Activated CD4-positive, CD25-positive, alpha-beta regulatory T cell treated with anti-CD3 and anti-CD28 coated beads, Interleukin-2, amount 50 U/mL, for 16 hours (primary cell): ENCODE measurements at regions not wholly inside any gene's neighbourhood (a gene's known extent, or its start where the extent isn't known, plus 50 kb on each side); places are given as distances from the start of the nearest gene placed in this dataset.

Experiments used
- DNase-seq: peaks from one replicate; pipeline ENCODE4 v3.0.0-alpha.2; 2020; ENCODE audit warnings: low read depth, low spot score

DNA sequence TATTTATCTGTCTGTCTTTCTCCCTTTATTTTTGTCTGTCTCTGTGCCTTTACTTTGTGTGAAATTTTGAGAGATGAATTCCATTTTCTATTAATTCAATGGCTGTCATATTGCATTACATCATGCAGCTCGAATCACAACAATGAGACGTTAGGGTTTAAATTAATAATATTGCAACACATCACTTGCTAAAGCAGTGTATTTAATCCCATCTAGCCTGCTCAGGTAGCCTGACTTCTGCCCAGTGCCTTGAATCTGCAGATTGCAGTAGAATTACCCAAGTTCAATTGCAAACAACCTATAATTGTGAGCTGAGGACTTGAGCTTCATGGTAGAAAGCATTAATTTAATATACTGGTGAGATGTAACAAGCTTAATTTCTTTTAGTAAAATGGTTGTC lies 235.7 kb upstream of the TSHZ2 start:
- DNase-seq: no peak

DNA sequence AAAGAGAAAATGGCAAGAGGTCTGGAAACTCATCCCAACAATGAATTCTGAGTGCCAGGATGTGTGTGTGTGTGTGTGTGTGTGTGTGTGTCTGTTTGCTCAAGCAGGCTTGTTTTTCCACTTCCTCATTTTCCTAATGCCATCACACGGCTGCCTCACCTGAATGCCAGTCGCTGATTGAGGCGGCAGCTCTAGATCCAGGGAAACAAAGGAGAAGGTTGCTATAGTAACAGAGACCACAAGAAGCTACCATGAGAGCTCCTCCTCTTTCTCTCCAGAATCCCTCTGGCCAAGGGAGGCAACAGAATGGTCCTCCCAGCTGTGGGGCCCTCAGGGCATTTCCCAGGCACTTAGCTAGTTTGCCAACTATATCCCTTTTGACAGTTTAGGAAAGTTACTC lies 241.1 kb upstream of the TSHZ2 start:
- DNase-seq: no peak

DNA sequence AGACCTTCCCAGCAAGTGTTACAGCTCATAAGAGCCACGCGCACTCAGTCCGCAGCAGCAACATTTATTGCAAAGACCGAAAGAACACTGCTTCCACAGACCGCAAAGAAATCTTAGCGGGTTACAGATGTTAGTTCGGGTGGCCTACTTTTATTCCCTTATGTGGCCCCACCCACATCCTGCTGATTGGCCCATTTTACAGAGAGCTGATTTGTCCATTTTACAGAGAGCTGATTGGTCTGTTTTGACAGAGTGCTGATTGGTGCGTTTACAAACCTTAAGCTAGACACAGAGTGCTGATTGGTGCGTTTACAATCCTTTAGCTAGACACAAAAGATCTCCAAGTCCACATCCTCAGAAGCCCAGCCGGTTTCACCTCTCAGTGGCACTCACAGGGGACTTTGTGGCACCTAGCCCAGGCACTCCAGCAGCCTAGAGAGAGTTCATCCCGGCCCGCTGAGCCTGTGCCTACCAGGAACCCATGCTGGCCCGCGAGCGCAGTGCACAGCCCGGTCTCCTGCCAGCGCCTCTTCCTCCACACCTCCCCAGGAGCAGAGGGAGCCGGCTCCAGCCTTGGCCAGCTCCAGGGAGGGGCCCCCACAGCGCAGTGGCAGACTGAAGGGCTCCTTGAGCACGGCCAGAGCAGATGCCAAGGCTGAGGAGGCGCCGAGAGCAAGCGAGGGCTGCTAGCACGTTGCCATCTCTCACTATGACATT lies 244.3 kb upstream of the TSHZ2 start:
- DNase-seq: no peak

DNA sequence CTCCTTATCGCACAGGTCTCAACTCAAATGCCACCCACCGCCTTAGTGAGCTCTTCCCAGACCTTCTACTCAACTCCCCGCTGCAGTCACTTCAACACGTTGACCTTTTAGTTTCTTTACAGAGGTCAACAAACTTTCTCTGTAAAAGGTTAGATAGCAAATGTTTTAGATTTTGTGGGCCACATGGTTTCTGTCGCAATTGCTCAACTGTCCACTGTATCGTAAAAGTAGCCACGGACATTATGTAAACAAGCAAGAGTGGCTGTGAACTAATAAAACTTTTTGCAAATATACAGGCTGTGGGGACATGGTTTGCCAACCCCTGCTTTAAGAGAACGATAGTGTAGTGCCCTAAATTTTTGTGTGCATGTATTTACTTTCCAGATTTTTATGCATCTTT lies 247.6 kb upstream of the TSHZ2 start:
- DNase-seq: no peak

DNA sequence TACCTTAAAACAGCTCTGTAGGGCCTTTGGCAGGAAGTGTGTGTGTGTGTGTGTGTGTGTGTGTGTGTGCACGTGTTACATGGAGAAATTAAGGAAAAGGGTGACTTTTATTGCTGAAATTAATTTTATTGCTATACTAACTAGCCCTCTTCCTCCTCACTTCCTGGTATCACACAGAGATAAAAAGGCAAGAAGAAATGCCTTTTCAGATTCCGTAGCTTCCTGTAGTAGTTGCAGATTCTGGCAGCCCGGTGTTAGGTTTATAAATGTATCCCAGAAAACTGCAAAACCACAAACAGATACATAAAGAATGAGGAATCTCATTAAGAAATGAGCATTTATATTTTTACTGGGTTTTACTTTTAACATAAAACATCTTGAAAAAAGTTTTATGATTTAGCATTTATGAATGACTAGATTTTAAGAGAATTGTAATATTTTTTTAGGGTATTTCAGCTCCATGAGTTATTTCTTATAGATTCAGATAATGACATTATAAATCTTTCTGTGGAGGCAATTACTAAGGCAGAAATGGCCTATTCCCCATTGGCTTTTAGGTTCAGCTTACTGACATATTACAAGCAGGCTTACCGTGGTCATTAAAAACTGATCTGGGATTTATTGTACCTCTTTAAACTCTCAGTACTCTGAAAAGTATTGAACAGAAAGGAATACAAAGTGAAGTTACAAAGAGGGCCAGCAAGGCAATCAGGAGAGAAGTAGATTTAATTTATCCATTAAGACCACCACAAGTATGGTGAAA lies 249.1 kb upstream of the TSHZ2 start:
- no peak for DNase-seq

DNA sequence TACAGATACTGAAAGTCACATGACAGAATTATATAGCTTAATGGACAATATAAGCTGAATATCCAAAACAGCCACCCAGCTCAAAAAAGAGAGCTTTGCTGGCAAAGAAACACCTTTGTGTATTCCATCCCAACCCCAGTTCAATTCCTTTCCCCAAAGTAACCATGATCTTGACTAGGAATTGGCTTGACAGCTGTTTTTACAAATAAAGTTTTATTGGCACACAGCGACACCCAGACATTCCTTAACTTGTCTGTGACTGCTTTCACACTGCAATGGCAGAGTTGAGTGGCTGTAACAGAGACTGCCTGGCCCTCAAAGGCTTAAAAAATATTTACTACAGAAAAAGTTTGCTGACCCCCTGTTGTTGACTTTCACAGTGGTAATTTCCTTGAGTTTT lies 264.0 kb upstream of the TSHZ2 start:
- no peak for DNase-seq

DNA sequence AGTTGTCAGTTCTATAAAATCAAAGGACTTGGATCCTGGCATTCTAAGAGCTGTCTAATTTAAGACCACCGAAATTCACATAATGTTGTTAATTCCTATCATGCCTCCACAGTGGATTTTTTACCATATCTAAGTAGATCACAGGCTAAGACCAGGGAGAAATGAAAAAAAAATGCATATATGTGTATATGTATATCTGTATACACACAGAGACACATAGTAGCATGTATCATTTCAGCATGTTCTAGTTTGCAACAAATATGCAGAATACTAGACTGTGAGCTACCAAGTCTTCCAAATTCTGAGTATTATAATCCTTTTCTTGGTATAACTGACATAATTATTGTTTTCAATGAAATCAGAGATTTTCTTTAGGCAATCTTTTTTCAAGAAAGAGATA lies 267.6 kb upstream of the TSHZ2 start:
- DNase-seq: no peak

DNA sequence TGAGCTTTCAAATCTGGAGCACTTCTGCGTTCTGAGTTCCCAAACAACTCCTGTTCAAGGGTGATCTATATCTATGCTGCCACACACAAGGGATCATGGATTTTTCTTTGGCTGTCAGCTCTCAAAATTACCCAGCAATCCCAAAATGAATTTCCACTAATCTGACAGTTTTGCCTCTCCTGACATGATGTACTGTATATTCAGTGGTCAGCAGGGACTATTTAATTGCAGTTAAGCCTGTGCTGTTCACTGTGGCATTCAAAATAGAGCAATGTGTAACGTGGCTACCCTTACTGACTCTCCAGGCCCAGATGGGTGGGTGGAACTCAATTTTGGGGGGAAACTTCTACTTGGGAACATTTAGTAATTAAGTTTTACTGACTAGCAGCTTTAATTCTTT lies 283.8 kb upstream of the TSHZ2 start:
- no peak for DNase-seq

DNA sequence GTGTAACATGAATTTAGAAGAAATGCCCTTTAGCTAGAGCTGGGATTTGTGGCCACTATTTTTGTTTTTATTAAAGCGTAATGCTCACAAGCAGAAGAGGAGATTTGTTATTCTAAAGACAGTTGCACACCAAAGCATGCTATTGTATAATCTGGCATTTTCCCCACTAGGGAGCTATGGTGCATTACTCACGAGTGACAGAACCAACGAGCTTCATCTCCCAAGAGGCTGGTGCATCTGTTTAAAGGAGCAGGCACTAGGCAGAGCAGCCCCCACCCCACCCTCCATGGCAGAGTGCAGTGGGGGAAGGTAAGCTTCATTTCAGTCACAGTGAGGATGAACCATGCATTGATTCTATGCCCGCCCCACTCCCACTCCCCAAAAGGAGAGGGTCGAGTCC lies 287.3 kb upstream of the TSHZ2 start:
- no peak for DNase-seq

DNA sequence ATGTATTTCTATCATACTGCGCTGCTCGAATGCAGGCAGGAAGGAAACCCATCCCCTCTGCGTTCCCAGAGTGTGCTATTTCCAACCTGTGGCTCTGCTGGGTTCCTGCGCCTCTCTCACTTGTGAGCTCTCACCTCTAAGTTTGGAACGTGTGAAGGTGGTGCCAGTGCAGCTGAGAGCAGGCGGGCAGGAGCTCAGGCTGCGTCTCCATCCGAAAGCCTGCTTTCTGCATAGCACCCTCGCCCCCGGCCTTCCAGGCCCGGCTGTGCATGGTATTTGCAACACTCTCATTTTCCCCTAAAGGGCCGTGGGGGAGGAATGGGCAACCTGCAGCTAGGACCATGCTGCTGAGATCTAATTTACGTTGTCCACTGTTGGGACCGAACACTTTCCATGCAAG lies 288.0 kb upstream of the TSHZ2 start:
- DNase-seq: no peak

DNA sequence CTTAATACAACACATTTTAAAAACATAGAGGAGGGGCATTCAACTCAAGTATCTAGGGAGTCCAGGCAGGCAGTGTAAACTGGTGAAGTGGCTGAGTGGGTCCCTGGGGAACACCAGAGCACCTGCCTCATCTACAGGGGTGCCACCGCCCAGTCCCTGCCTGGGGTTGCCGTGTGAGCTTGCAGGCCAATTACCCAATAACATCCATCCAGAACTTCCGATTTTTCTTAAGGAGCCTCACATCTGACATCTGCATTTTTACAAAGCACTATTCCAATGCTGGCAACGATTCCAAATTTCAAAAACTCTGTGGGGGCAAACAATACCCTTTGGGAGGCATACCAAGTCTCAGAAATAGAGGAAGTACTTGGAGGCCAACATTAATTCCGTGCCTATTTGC lies 288.4 kb upstream of the TSHZ2 start:
- no peak for DNase-seq

DNA sequence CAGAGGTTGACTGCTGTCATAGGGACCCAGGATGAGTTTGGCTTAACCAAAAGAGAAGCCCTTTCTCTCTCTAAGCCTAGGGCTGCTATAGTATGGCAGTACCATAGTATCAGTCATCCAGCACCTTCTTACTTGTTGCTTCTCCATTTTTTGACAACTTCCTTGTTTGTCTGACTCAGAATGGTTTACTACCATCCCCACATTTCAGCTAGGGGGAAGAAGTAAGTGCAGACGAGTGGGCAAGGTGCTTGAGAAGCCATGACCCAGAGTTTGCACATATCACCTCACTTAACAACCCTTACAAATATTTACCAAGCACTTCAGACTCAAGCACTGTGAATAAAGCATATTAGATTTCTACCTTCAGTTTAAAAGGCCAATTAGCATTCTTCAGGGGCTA lies 289.9 kb upstream of the TSHZ2 start:
- DNase-seq: no peak

DNA sequence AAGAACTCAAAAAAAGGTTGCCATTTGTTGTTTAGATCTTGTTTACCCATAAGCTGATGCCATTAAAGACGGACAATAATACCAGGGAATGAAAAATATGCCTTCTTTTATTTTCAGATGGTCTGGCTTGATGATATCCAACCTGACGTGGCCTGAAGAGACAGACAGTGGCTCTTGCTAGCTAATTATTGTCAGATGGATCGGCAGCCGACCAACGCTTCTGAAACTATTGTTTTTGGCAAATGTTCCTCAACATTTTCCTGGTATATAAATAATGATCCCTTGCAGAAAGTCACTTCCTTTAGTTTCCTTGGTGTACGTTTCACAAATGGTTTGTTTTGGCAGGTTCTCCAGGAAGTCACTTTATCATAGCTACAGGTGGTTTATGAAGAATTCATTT lies 290.9 kb upstream of the TSHZ2 start:
- DNase-seq: no peak

DNA sequence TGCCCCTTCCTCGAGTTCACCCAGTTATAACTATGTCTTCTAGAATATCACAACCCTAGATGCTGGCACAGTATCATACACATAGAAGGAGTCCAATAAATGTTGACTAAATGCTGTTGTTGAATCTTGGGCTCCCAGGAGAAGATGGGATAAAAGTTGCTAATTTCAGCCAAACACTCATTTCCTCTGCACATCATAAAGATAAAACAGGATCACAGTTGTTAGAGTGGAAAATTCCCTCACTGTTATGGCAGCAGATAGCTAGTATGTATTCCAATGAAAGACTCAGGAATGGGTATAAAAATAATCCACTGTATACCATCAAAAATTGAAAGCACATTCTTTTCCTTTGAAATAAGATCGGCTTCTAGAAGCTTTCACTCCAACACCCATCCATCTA lies 294.9 kb upstream of the TSHZ2 start:
- no peak for DNase-seq

DNA sequence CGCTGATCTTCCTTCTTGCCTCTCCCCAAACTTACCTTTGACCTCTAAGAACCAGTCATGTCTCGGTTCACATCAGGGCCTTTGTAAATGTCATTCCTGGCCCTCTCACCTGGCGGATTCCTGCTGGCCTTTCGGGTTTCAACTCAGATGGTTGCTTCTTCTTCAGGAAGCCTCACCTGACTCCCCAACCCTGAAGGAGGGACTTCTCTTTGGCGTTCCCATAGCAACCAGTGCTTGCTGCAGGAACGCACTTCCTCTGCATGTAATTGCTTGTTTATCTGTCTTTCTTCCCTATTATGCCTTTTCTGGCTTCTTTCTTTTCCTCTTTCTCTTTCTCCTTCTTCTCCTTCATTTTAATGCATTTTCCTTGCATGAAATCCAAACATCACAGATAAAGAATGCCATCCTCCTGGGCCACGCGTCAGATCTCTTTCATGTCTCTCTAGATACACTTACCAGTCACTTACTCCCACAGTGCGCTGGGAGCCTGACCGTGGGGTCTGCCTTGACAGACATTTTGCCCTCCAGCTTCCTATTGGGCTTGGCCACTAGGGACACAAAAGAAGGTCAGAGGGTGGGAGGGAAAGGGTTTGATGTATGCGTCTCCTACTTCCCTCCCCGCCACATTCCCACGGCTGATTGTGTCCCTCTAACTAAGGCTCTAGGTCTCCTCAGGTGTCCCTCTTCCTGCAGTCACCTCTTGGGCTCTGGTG lies 295.7 kb upstream of the TSHZ2 start:
- no peak for DNase-seq

DNA sequence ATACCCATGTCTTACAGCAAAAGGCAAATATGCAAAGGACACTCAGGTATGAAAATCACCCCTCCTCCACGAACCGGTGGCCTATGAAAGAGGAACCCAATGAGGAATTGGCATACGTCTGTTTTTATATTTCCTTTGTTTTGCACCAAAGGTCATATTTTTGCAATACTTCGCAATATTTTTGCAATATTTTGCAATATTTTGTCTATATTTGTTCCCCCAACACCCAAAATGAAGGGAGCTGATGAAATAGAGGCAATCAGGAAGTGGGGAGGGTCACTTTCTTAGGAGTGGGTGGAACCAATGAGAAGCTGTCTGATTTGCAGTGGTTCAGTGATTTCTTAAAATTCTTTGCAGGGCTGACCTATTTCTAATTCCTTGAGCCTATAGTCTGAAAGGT lies 296.8 kb upstream of the TSHZ2 start:
- no peak for DNase-seq

DNA sequence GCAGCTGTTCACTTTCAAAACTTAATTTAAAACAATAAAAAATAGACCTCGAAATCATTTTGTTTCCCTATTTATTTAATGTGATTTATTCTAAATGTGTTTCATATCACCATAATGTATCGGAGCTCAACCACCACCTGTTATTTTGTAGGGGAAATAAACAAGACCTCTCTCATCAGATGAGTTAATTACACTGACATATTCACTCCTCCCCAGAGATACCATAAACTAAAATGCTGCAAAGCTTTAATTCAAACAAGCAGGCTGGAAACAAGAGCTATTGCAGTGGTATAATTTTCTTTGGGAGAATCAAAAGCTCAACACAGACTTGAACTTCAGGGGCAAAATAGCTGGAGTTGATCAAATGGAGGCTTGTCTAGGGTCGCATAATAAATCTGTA lies 303.5 kb upstream of the TSHZ2 start:
- DNase-seq: no peak

DNA sequence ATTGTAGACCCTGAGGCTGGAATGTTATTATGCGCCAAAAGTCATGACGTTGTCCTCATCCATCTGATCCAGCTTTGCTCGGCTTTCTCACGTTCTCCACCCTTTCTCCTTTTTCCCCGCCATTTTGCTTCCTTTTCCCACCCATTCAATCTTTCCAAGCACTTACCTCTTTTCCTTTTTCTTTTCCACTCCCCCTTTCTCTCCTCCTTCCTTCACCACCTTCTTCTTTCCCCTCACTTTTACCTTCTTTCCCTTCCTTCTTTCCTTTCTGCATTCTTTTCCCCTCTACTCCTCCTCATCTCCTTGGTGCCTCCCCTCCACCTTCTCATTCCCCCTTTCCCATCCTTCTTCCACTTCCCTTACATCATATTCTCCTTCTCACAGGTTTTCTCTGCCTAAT lies 304.8 kb upstream of the TSHZ2 start:
- no peak for DNase-seq

DNA sequence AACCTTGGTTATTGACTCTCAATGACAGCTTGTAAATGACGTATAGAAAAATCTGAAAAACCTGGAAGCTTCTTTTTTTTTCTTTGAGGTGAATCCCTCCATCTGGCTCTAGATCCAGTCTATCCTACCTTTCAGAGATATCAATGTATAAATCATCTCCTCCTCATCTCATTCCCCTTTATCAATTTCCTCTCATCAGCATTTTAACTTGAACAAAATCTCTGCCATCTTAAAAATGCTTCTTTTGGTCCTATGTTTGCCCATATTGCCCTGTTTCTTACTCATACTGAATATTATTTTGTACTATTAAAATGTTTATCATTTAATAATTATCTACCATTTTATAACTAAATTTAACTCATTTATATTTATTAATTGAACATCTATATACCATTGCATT lies 306.7 kb upstream of the TSHZ2 start:
- DNase-seq: no peak

DNA sequence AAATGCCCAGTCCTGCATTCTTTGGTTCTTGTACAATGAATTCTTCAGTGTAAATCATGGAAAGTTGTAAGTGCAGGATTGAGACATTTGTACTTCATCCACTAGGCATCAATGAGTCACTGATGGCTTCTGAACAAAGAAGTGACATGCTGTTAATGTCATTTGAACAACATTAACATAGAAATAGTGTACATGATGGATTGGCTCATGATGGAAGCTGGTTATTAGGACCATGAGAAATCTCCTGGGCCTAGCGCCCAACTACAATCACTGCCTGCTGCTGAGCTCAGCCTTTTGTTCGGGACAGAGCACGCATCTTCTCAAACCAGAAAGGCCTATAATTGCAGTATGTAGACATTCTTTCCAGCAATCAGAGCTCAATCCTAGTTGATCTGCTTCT lies 316.8 kb upstream of the TSHZ2 start:
- no peak for DNase-seq

DNA sequence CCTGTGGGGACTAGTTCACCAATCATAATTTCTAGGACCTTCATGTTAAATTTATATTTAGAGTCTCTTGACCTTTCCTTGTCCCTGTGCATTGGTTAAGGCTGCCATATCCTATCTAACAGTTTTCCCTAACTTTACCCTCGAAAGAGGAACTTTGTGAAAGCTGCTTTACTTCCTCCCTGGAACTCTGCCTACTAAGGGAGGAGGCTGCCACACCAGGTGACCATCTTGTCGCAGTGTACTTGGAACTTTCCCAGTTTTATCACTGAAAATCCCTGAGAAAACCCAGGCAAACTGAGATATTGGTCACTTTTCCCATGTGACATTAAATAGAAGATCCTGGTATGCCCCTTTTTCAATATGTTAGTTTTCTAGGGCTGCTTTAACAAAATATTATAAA lies 317.6 kb upstream of the TSHZ2 start:
- DNase-seq: no peak

DNA sequence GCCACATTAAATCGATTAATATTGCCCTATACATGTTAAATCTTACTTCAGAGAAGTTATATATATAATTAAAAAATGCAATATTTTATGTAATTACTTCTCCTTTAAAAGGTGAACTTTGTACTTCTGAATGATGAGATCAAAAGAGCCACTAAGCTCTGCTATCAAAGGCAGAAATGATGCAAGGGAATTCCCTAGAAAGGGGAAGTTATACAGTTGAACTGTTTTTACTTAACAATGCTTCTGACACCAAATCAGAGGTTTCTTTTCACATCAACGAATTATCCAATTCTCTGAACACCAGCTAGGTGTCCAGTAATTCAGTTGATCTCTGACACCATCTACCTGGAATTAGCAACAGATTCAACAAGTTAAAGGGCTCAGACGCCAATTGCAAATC lies 319.9 kb upstream of the TSHZ2 start:
- no peak for DNase-seq

DNA sequence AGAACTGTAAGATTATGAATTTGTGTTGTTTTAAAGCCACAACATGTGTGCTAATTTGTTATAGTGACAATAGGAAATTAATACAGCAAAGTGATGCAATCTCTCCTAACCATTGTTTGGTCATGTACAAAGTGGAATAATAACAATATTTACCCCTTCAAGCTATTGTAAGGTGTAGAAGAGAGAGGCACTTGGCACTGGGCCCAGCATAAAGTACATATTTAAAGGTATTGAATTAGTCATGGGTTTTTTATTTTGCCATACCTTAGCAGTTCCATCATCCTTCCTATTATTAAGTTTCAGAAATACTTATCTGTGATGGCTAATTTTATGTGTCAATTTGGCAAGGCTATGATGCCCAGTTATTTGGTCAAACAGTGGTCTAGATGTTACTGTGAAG lies 322.4 kb upstream of the TSHZ2 start:
- DNase-seq: no peak
